ENCODE measurements at regions not wholly inside any gene's neighbourhood (a gene's known extent, or its start where the extent isn't known, plus 50 kb on each side); places are given as distances from the start of the nearest gene placed in this dataset.

GRCh38 chr4:1476140-1476513, 69.9 kb upstream of the NKX1-1 start:
- DNase-seq = no peak
- H3K36me3 ChIP-seq (ENCODE audit: low read depth) = no peaks in the 10 kb centered on the region
- intact Hi-C loops (cut with DNase I, micrococcal nuclease) = no loop called here
- no peak overlapping the region for H3K4me3 ChIP-seq
- TF ChIP-seq CTCF (IDR thresholded peaks at IDR 0.05) = no peak
- H3K4me1 ChIP-seq (ENCODE audit: low read depth) = no peaks in the 10 kb centered on the region
- ATAC-seq = no peak
- H3K9me3 ChIP-seq = peaks cover 12% of the 10 kb centered on the region

GRCh38 chr4:1475277-1476139, 69.3 kb upstream of the NKX1-1 start:
- TF ChIP-seq CTCF (IDR thresholded peaks at IDR 0.05) = no peak
- Histone ChIP-seq H3K4me3 (no peak overlapping the region), H3K36me3 (ENCODE audit: low read depth) (no peaks in the 10 kb centered on the region), H3K9me3 (peaks cover 6% of the 10 kb centered on the region), H3K4me1 (ENCODE audit: low read depth) (no peaks in the 10 kb centered on the region)
- ATAC-seq (no peak), DNase-seq (no peak)
- intact Hi-C loops (cut with DNase I, micrococcal nuclease) = no loop called here

GRCh38 chr4:1474126-1475090, 68.2 kb upstream of the NKX1-1 start:
- ATAC-seq (no peak), DNase-seq (no peak)
- Histone ChIP-seq H3K4me1 (ENCODE audit: low read depth) (no peaks in the 10 kb centered on the region), H3K36me3 (ENCODE audit: low read depth) (no peaks in the 10 kb centered on the region), H3K4me3 (no peak overlapping the region), H3K9me3 (no peaks in the 10 kb centered on the region)
- intact Hi-C loops (cut with DNase I, micrococcal nuclease) = no loop called here
- TF ChIP-seq CTCF (IDR thresholded peaks at IDR 0.05) = no peak

- no peaks in the 10 kb centered on the region for H3K9me3 ChIP-seq
- intact Hi-C loops (cut with DNase I, micrococcal nuclease) = no loop called here
- DNase-seq (no peak), ATAC-seq (no peak)
- no peaks in the 10 kb centered on the region for H3K36me3 ChIP-seq (ENCODE audit: low read depth)
- H3K4me1 ChIP-seq (ENCODE audit: low read depth) = no peaks in the 10 kb centered on the region
- no peak overlapping the region for H3K4me3 ChIP-seq
- TF ChIP-seq CTCF (IDR thresholded peaks at IDR 0.05) = no peak
Observed at GRCh38 chr4:1473718-1474117, 67.5 kb upstream of the NKX1-1 start.

- Histone ChIP-seq H3K36me3 (ENCODE audit: low read depth) (no peaks in the 10 kb centered on the region), H3K4me1 (ENCODE audit: low read depth) (no peaks in the 10 kb centered on the region), H3K4me3 (no peak overlapping the region), H3K9me3 (no peaks in the 10 kb centered on the region)
- DNase-seq (peak in 1 of 3 donors; percentile 12), ATAC-seq (no peak)
- TF ChIP-seq CTCF (IDR thresholded peaks at IDR 0.05) = no peak
- intact Hi-C loops (cut with DNase I, micrococcal nuclease) = no loop called here
Observed at GRCh38 chr4:1472911-1473518, 66.8 kb upstream of the NKX1-1 start.
